HL-60/S4 treated with phorbol 12-myristate 13-acetate at 8.2 ng/mL for 4 days and 3 days (cell line): ENCODE measurements at regions not wholly inside any gene's neighbourhood (a gene's known extent, or its start where the extent isn't known, plus 50 kb on each side); places are given as distances from the start of the nearest gene placed in this dataset.
"Not testable (repeated sequence)": the region's sequence is repeated elsewhere in the genome, so short reads cannot be mapped to it uniquely, and the experiment has no call there.

ENCODE experiments used
- in situ Hi-C: fragments of 300-500 bp; cut with MboI; formaldehyde crosslinking; loops from 2 replicates; pipeline ENCODE4 v1.15.0; 2022; ENCODE audit warnings: low sequenced_read_pairs

- in situ Hi-C loops, result no loop called here
These were observed 393.8 kb downstream of the TSHZ3 start for GRCh38 chr19:30955112-30956104.

DNA sequence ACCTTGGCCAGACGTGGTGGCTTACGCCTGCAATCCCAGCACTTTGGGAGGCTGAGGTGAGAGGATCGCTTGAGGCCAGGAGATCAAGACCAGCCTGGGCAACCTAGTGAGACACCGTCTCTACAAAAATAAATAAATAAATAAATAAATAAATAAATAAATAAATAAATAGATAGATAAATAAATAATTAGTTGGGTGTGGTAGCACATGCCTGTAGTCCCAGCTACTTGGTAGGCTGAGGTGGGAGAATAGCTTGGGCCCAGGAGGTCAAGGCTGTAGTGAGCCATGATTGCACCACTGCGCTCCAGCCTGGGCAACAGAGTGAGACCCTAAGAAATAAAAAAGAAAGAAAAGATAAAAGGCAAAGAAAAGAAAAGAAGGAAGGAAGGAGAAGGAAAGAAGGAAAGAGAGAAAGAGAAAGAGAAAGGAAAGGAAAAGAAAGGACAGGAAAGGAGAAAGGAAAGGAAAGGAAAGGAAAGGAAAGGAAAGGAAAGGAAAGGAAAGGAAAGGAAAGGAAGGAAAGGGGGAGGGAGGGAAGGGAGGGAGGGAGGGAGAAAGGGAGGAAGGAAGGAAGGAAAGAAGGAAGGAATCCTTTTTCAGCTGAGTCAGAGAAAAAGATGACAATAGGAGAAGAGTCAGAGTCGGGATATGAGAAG is 404.8 kb downstream of the TSHZ3 start:
- in situ Hi-C loops, result not testable (repeated sequence)

DNA sequence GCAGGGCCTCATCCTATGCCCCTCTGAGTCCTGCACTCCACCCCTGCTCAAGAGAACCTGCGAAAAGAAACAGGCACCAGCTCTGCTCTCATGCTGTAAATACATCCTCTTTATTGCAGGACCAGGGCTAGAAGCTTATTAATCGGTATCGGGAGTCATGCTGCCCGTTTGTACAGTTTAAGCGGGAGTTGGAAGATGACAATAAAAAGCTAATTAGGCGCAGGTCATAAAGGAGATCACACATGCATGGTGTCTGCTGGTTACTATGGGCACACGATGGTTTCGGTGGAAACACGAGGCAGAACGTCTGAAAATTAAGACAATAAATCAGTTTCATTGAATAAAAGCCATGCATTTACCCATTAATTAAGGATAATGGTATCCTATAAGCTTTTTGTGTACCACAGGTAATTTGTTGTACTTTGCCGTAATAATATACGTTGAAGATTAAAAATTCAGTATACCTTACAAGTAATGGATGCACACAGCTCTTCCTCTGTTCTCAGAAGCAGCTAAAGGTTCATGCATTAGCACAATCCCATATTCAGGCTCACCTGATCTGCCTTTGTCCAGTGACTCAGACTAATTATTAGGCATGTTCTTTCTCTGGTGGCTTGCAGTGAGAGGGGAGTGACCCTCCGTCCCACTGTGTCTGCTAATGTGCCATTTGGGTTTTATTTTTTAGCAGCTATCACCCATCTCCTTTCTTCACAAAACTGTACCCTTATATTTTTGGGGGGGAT is 406.0 kb downstream of the TSHZ3 start:
- in situ Hi-C loops, result no loop called here

GRCh38 chr19:30942636-30943035 is 406.6 kb downstream of the TSHZ3 start:
- in situ Hi-C loops, result no loop called here

DNA sequence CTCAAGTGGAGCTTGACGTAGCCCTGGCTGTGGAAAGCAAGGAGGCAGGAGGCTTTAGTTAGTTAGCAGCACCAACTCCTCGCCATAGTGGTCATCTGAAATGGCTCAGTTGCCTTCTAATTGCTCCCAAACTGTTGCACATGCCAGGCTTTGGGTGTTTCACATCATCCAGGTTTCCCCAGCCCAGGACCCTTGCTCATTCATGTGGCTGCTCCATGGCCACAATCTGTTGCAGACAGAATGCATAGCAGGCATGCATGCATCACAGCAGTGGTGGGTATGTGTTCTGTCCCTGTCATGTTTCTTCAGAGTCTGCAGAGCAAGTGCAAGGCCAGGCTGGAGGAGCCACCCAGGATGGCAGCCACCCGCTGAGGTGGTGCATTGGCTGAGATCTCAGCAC is 407.6 kb downstream of the TSHZ3 start:
- in situ Hi-C loops, result no loop called here

GRCh38 chr19:30936276-30936675 is 413.0 kb downstream of the TSHZ3 start:
- in situ Hi-C loops, result no loop called here

DNA sequence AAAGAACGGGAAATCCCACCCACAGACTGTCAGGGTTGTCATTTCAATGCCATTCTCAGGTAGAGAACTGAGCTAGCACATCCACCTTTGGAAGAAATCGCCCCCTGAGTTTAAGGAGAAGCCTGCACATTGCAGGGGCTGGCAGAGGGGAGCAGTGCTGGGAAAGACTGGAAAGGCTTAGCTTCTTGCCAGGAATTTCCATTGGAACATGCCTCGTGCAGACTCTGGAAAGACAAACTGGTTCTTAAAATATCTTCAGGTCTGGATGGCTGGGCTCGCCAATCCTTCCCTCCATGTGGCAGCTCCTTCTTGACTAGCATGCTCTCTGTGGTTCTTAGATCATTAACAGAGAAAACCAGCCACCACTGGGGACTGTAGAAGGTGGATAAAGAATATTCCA is 414.1 kb downstream of the TSHZ3 start:
- in situ Hi-C loops, result no loop called here

- in situ Hi-C loops, result not testable (repeated sequence)
These were observed 415.8 kb downstream of the TSHZ3 start for GRCh38 chr19:30933454-30933853.

DNA sequence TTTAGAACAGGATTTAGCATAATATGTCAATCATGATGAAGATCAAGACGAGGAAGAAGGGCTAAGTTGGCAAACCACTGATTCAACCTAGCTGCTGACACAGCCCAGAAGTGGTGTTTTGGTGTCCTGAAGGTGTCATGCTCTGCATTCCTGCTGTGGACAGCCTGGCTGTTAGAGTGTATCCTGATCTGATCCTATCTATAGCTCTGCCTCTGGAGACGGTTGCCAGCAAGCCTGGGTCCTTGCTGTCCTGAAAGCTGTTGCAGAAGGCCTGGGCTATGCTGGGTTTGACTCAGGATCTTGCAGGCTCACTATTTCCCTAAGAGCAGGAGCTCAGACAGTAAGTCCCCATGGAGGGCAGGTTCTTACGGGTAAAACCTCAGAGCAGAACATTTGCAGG is 416.4 kb downstream of the TSHZ3 start:
- in situ Hi-C loops, result no loop called here

DNA sequence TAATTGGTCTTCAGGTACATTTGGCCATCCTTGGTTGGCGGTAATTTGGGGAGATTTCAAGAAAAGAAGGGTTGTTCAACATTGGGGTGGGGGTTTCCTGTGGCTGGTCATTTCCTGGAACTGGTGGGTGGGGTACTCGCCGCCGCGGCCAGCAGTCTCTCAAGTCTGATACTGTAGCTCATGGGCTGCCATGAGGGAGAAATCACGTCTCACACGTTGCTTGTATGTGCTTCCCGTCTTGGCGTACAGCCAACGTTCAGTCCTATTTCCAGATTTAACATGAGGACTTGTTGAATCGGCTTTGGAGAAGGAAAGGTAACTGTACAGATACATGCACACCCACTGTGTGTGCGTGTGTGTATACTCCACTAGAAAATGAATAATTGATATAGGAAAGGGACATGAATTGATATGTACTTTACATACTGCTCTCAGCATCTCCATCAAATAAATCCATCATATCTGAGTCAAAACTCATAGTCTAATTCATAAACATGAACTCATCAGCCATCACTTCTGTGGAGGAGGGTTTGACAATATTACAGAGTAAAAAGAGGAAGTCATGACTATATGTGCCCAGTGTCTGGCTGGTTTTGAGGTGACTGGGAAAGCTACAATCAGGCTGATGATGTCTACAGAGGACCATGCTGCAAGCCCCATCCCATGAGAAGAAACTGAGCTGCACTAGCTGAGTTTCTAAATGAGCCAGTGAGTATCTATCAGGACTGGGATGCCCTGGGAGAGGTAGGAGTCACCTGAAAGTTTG is 418.1 kb downstream of the TSHZ3 start:
- in situ Hi-C loops, result no loop called here

DNA sequence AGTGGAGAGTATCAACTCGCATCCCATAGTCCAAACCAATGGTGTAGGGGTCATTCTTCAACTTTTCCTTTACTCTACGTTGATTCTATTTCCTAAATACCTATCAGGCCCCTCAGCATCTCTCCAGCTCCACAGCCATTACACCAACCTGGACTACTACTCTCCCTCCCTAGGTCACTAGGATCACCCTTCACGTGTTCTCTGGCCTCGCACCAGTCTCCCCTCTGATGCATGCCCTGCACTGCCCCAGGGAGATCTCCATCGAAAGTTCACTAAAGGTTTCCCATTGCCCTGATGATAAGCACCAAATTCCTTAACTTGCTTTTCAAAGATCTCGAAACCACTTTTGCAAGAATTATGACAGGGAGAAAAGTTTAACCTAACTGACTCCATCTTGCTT is 421.5 kb downstream of the TSHZ3 start:
- in situ Hi-C loops, result no loop called here

DNA sequence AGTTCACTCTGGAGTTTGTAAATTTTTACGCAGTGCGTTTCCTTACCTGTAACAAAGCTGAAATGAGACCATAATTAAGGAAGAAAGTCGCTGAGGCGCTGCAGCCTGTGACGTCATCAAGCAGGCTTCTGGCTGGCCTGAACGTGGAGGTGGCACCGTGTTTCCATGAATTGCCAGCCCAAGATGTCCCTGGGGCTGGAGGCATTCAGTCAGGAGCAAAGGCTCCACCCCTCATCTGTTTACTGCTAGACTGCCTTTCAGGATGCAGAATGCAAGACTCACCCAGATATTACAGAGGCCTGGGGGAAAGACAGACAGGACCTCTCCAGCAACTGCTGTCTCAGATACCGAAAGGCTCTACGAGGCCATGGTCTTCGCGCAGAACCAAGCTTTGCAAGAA is 424.6 kb downstream of the TSHZ3 start:
- in situ Hi-C loops, result no loop called here

- in situ Hi-C loops, result no loop called here
These were observed 425.1 kb downstream of the TSHZ3 start for GRCh38 chr19:30924069-30924636.

DNA sequence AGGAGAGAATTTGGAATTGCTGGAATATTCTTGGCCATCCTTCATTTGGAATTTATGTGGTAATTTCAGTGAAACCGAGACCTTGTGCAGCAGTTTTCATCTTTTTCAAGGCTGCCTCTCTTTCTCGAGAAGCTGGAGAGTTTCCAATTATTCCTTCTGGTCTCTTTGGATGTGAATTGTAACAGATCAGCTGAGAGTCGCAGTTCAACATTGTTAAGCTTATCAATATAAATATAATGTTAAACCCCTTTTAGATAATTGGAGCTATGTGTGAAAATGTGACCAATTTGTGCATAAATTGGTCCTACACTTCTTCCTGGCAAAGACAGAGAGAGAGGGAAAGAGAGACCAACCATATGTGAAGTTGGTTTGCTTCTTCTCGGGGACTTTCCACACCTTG is 425.6 kb downstream of the TSHZ3 start:
- in situ Hi-C loops, result no loop called here

DNA sequence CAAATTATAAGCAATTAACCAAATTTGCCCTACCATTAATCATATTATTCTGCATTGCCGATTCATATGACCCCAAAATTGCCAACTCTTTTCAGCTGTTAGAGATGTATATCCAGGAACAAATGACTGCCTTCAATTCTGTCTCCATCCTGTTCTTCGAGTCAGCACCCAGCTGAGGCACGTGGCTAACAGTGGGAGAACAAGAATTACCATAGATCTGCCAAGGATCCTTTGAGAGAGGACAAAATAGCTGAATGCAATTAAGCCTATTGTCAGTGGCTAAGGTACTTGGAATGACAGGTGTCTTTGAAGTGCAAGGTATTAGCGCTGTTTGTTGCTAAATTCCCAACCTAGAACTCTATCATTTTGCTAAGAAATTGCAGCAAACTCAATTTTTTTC is 426.1 kb downstream of the TSHZ3 start:
- in situ Hi-C loops, result no loop called here

DNA sequence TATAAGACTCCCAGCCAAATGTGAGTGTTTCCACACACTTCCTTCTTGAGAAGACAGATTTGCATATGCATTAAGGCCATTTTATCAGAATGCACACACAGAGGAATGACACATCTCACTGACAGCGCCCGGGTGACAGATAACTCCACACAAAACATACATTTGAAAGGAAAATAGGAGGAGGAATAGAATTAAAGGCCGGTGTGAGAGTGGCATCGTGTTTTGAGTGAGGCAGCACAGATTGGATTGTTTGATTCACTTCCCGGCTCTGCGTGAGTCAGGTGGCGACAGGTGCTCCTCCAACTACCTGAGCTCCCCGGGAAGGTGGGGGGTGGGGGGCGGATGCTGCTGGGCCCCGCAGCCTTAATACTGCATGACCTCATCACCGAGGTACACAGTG is 429.0 kb downstream of the TSHZ3 start:
- in situ Hi-C loops, result no loop called here

DNA sequence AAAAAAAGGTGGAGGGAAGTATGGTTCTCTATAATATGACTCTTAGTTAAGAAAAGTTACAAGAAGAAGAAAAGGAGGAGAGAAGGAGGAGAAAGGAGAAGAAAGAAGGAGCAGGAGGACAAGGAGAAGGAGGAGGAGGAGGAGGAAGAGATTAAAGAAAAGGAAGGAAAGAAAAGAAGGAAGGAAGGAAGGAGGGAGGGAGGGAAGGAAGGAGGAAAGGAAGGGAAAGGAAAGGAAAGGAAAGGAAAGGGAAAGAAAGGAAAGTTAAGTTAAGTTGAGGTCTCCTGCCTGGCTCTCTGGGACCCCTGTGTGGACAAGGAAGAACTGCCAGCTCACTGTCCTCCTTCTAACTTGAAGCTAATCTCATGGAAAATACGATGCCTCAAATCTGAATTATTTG is 429.5 kb downstream of the TSHZ3 start:
- in situ Hi-C loops, result no loop called here

DNA sequence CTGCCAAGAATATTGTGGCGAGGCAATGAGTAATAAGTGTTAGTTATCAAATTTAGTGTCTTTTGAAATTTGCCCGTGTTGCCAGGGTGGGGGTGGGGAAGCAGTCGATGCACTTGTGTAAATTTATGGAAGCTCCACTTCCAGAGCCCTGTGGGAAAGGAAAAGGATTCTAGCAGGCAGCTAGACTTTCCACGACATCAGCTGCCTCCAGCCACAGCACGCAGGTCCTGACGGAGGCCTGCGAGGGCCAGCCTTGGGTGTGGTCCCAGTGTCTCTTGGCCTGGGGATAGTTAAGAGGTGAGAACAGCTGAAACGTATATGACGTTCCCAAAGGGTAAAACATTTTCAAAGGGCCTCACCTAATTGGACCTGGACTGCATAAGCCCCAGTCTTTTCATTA is 433.0 kb downstream of the TSHZ3 start:
- in situ Hi-C loops, result no loop called here

GRCh38 chr19:30911491-30911890 is 437.7 kb downstream of the TSHZ3 start:
- in situ Hi-C loops, result no loop called here

DNA sequence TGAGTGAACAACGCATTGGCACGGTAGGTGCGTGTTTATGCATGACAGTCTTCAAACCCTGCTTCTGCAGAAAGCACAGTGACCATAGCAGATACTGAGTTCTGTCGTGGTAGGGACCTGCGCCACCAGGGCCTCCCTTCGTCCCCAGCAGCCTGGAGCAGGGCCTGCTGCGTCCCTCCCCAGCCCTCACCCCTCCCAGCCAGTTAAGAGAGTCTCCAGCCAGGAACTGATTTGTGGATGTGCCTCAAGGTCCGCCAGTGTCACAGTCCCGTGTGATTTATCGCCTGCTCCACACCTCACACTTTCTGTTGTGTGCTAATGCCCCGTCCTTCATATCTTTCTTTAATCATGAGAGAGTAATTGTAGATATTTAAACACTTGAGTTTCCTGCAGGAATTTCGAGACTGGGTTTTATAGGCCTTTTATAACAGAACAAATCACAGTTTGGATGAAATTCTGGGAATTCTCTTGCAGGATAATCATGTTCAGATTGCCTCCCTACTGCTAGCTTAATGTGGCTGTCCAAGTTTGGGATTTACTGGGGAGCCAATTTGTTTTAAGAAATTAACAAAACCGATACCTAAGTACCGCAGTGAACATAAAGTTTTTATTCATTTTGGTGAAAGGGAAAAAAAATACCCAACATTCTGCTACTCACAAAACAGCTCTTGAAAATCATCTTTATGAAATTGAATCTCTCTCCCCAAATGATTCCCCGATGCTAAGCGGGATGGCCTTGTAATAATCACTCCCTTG is 438.6 kb downstream of the TSHZ3 start:
- in situ Hi-C loops, result no loop called here
